ENCODE measurements at regions not wholly inside any gene's neighbourhood (a gene's known extent, or its start where the extent isn't known, plus 50 kb on each side); places are given as distances from the start of the nearest gene placed in this dataset.

DNA sequence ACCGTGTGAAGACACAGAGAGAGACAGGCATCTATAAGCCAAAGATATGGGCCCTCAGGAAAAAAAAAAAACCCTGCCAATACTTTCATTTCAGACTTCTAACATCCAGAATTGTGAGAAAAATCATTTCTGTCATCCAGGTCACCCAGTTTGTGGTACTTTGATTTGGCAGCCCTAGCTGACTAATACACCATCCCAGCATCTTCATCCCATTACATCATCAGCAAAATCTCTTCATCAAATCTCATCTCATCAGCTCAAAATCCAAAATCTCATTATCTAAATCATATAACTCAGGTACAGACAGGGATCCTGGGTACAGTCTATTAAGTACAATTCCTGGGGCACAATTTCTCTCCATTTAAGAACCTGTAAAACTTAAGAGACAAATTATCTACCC, 51.9 kb upstream of the GJA8 start:
- Histone ChIP-seq H3K27ac (no peak overlapping the region), H3K4me3 (no peak overlapping the region), H3K4me1 (no peaks in the 10 kb centered on the region), H3K36me3 (no peaks in the 10 kb centered on the region), H3K9me3 (no peaks in the 10 kb centered on the region), H3K27me3 (no peaks in the 10 kb centered on the region)
- intact Hi-C loops (cut with DNase I) = no loop called here
- no peak for TF ChIP-seq POLR2AphosphoS5 (IDR thresholded peaks at IDR 0.05)
- TF ChIP-seq, protein P1, sequence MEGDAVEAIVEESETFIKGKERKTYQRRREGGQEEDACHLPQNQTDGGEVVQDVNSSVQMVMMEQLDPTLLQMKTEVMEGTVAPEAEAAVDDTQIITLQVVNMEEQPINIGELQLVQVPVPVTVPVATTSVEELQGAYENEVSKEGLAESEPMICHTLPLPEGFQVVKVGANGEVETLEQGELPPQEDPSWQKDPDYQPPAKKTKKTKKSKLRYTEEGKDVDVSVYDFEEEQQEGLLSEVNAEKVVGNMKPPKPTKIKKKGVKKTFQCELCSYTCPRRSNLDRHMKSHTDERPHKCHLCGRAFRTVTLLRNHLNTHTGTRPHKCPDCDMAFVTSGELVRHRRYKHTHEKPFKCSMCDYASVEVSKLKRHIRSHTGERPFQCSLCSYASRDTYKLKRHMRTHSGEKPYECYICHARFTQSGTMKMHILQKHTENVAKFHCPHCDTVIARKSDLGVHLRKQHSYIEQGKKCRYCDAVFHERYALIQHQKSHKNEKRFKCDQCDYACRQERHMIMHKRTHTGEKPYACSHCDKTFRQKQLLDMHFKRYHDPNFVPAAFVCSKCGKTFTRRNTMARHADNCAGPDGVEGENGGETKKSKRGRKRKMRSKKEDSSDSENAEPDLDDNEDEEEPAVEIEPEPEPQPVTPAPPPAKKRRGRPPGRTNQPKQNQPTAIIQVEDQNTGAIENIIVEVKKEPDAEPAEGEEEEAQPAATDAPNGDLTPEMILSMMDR (IDR thresholded peaks at IDR 0.05) = no peak
- no peak for TF ChIP-seq POLR2A (IDR thresholded peaks at IDR 0.05)
- no peak for TF ChIP-seq EP300 (IDR thresholded peaks at IDR 0.05)
- no peak for DNase-seq
- 90 to 93% methylated on average over 1 of the region's 1 CpG for WGBS, 2 donors

DNA sequence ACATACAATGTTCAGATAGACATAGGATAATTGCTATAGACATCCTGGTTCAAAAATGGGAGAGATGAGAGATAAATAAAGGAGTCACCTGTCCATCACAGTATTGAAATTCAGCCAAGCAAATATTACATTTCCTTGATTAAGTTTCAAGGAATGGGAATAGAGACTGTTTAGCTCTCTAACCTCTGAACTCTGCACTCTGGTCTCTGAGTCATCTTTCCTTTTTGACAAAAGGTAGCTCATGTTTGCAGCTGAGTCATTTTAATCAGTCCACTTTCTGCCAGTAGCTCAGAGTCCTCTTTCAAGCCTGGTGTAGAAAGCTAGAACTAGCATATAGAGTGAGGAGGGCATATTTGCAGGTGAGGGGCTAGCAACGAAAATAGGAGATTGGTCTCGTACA, 51.4 kb upstream of the GJA8 start:
- Histone ChIP-seq H3K9me3 (no peaks in the 10 kb centered on the region), H3K36me3 (no peaks in the 10 kb centered on the region), H3K27ac (no peak overlapping the region), H3K4me3 (no peak overlapping the region), H3K4me1 (no peaks in the 10 kb centered on the region), H3K27me3 (no peaks in the 10 kb centered on the region)
- intact Hi-C loops (cut with DNase I) = no loop called here
- 78 to 81% methylated on average over 2 of the region's 2 CpGs for WGBS, 2 donors
- TF ChIP-seq EP300 (IDR thresholded peaks at IDR 0.05) = no peak
- TF ChIP-seq POLR2A (IDR thresholded peaks at IDR 0.05) = no peak
- no peak for TF ChIP-seq POLR2AphosphoS5 (IDR thresholded peaks at IDR 0.05)
- TF ChIP-seq, protein P1 (IDR thresholded peaks at IDR 0.05) = no peak
- DNase-seq = no peak

DNA sequence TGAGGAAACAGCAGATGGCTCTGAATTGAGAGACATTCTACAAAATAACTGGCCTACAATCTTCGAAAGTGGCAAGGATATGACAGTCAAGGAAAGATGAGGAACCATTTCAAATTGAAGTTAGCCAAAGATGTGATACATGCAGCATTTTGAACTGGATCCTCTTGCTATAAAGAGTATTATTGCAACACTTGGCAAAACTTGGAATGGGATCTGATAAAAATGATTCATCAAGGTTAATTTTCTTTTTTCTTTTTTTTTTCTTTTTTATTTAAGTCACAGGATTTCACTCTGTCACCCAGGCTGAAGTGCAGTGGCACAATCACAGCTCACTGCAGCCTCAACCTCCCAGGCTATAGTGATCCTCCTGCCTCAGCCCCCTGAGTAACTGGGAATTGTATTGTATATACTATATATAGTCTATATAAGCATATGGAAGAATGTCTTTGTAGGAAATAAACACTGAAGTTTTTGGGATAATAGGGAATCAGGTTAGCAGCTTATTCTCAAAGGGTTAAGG, 49.8 kb upstream of the GJA8 start:
- Histone ChIP-seq H3K9me3 (no peaks in the 10 kb centered on the region), H3K27ac (no peak overlapping the region), H3K36me3 (no peaks in the 10 kb centered on the region), H3K4me3 (no peak overlapping the region), H3K27me3 (no peaks in the 10 kb centered on the region), H3K4me1 (no peaks in the 10 kb centered on the region)
- 91 to 93% methylated on average over 1 of the region's 1 CpG for WGBS, 2 donors
- intact Hi-C loops (cut with DNase I) = no loop called here
- TF ChIP-seq, protein P1 (IDR thresholded peaks at IDR 0.05) = no peak
- no peak for TF ChIP-seq POLR2A (IDR thresholded peaks at IDR 0.05)
- TF ChIP-seq EP300 (IDR thresholded peaks at IDR 0.05) = no peak
- TF ChIP-seq POLR2AphosphoS5 (IDR thresholded peaks at IDR 0.05) = no peak
- no peak for DNase-seq

Measured in sigmoid colon (tissue), 6 donors.